Panc1 (cell line): ENCODE measurements at regions not wholly inside any gene's neighbourhood (a gene's known extent, or its start where the extent isn't known, plus 50 kb on each side); places are given as distances from the start of the nearest gene placed in this dataset.

Source experiments
- CTCF ChIP-seq: fragments of 450-650 bp; IDR thresholded peaks from 2 replicates; pipeline ENCODE4 v1.5.1; 2017; ENCODE audit warnings: mild to moderate bottlenecking
- POLR2AphosphoS5 ChIP-seq: IDR thresholded peaks from 2 replicates; pipeline ENCODE4 v1.6.1; 2012; ENCODE audit warnings: mild to moderate bottlenecking, low read depth, low read length, moderate library complexity
- REST ChIP-seq, 2 experiments: IDR thresholded peaks; 2 replicates each; pipeline ENCODE4 v1.6.1; 2011 to 2012; ENCODE audit warnings: low read depth in 2 of 2, control low read depth in 1 of 2, low read length in 1 of 2, mild to moderate bottlenecking in 1 of 2, moderate library complexity in 1 of 2; ENCODE audit not compliant: insufficient read depth in 1 of 2
- SIN3A ChIP-seq: IDR thresholded peaks from 2 replicates; pipeline ENCODE4 v1.6.1; 2012; ENCODE audit warnings: low read depth, mild to moderate bottlenecking, low read length, moderate library complexity, borderline replicate concordance; ENCODE audit not compliant: insufficient read depth
- TCF7L2 ChIP-seq: IDR thresholded peaks from 2 replicates; pipeline ENCODE4 v1.6.1; 2011; ENCODE audit warnings: mild to moderate bottlenecking, low read depth, low read length, inconsistent platforms

GRCh38 chr10:3499120-3499519 lies 285.9 kb downstream of the KLF6 start:
- TF ChIP-seq SIN3A (no peak), POLR2AphosphoS5 (no peak), CTCF (no peak), REST (IDR thresholded peaks at IDR 0.05; ENCODE audit: insufficient read depth in 1 of 2, low read depth in 2 of 2, low read length in 1 of 2) (no peak), TCF7L2 (no peak)
